ENCODE measurements at regions not wholly inside any gene's neighbourhood (a gene's known extent, or its start where the extent isn't known, plus 50 kb on each side); places are given as distances from the start of the nearest gene placed in this dataset.

- DNase-seq (ENCODE audit: low spot score in 2 of 2): no peak
- Mint-ChIP-seq H3K4me1 (no peaks in the 10 kb centered on the region), H3K36me3 (no peaks in the 10 kb centered on the region), H3K9me3 (peaks cover 7% of the 10 kb centered on the region), H3K27ac (no peak overlapping the region), H3K27me3 (no peaks in the 10 kb centered on the region), H3K4me3 (no peak overlapping the region)
- no peak for ATAC-seq (ENCODE audit: low read depth)
Observed at GRCh38 chr7:79912213-79912633, 222.4 kb upstream of the GNAI1 start.

GRCh38 chr7:79911420-79911819 lies 223.2 kb upstream of the GNAI1 start:
- no peak overlapping the region for H3K4me3 Mint-ChIP-seq
- ATAC-seq (ENCODE audit: low read depth) (no peak), DNase-seq (ENCODE audit: low spot score in 2 of 2) (no peak)
- H3K27ac Mint-ChIP-seq: no peak overlapping the region
- no peaks in the 10 kb centered on the region for H3K4me1 Mint-ChIP-seq
- no peaks in the 10 kb centered on the region for H3K36me3 Mint-ChIP-seq
- H3K9me3 Mint-ChIP-seq: peaks cover 7% of the 10 kb centered on the region
- no peaks in the 10 kb centered on the region for H3K27me3 Mint-ChIP-seq

GRCh38 chr7:79909176-79909575 lies 225.5 kb upstream of the GNAI1 start:
- Mint-ChIP-seq H3K4me1 (no peaks in the 10 kb centered on the region), H3K27ac (no peak overlapping the region), H3K4me3 (no peak overlapping the region), H3K36me3 (no peaks in the 10 kb centered on the region), H3K9me3 (peaks cover 8% of the 10 kb centered on the region), H3K27me3 (no peaks in the 10 kb centered on the region)
- ATAC-seq (ENCODE audit: low read depth) (no peak), DNase-seq (ENCODE audit: low spot score in 2 of 2) (no peak)

- no peak overlapping the region for H3K4me3 Mint-ChIP-seq
- H3K27me3 Mint-ChIP-seq: no peaks in the 10 kb centered on the region
- H3K4me1 Mint-ChIP-seq: no peaks in the 10 kb centered on the region
- no peak overlapping the region for H3K27ac Mint-ChIP-seq
- ATAC-seq (ENCODE audit: low read depth): no peak
- no peaks in the 10 kb centered on the region for H3K36me3 Mint-ChIP-seq
- DNase-seq (ENCODE audit: low spot score in 2 of 2): no peak
- no peaks in the 10 kb centered on the region for H3K9me3 Mint-ChIP-seq
Observed at GRCh38 chr7:79897166-79897565, 237.5 kb upstream of the GNAI1 start.

GRCh38 chr7:79893991-79894390 lies 240.6 kb upstream of the GNAI1 start:
- DNase-seq (ENCODE audit: low spot score in 2 of 2) (no peak), ATAC-seq (ENCODE audit: low read depth) (no peak)
- Mint-ChIP-seq H3K9me3 (peaks cover 2% of the 10 kb centered on the region), H3K27ac (no peak overlapping the region), H3K4me3 (no peak overlapping the region), H3K4me1 (no peaks in the 10 kb centered on the region), H3K27me3 (no peaks in the 10 kb centered on the region), H3K36me3 (no peaks in the 10 kb centered on the region)

GRCh38 chr7:79882922-79883321 lies 251.7 kb upstream of the GNAI1 start:
- no peak overlapping the region for H3K27ac Mint-ChIP-seq
- H3K27me3 Mint-ChIP-seq: no peaks in the 10 kb centered on the region
- DNase-seq (ENCODE audit: low spot score in 2 of 2) (no peak), ATAC-seq (ENCODE audit: low read depth) (no peak)
- no peaks in the 10 kb centered on the region for H3K36me3 Mint-ChIP-seq
- no peaks in the 10 kb centered on the region for H3K4me1 Mint-ChIP-seq
- H3K4me3 Mint-ChIP-seq: no peak overlapping the region
- no peaks in the 10 kb centered on the region for H3K9me3 Mint-ChIP-seq

GRCh38 chr7:79880312-79880711 lies 254.3 kb upstream of the GNAI1 start:
- Mint-ChIP-seq H3K9me3 (no peaks in the 10 kb centered on the region), H3K27ac (no peak overlapping the region), H3K36me3 (no peaks in the 10 kb centered on the region), H3K27me3 (no peaks in the 10 kb centered on the region), H3K4me3 (no peak overlapping the region), H3K4me1 (no peaks in the 10 kb centered on the region)
- ATAC-seq (ENCODE audit: low read depth) (no peak), DNase-seq (ENCODE audit: low spot score in 2 of 2) (no peak)

- Mint-ChIP-seq H3K4me1 (no peaks in the 10 kb centered on the region), H3K27me3 (no peaks in the 10 kb centered on the region), H3K27ac (no peak overlapping the region), H3K36me3 (no peaks in the 10 kb centered on the region), H3K4me3 (no peak overlapping the region), H3K9me3 (no peaks in the 10 kb centered on the region)
- DNase-seq (ENCODE audit: low spot score in 2 of 2): no peak
- ATAC-seq (ENCODE audit: low read depth): no peak
Observed at GRCh38 chr7:79877874-79878465, 256.7 kb upstream of the GNAI1 start.

GRCh38 chr7:79876848-79877252 lies 257.8 kb upstream of the GNAI1 start:
- Mint-ChIP-seq H3K4me3 (no peak overlapping the region), H3K36me3 (no peaks in the 10 kb centered on the region), H3K9me3 (no peaks in the 10 kb centered on the region), H3K27me3 (no peaks in the 10 kb centered on the region), H3K4me1 (no peaks in the 10 kb centered on the region), H3K27ac (no peak overlapping the region)
- DNase-seq (ENCODE audit: low spot score in 2 of 2) (no peak), ATAC-seq (ENCODE audit: low read depth) (no peak)

- H3K9me3 Mint-ChIP-seq: peaks cover 3% of the 10 kb centered on the region
- no peak overlapping the region for H3K4me3 Mint-ChIP-seq
- H3K27me3 Mint-ChIP-seq: no peaks in the 10 kb centered on the region
- no peak overlapping the region for H3K27ac Mint-ChIP-seq
- DNase-seq (ENCODE audit: low spot score in 2 of 2) (no peak), ATAC-seq (ENCODE audit: low read depth) (no peak)
- no peaks in the 10 kb centered on the region for H3K4me1 Mint-ChIP-seq
- no peaks in the 10 kb centered on the region for H3K36me3 Mint-ChIP-seq
Observed at GRCh38 chr7:79874797-79875196, 259.8 kb upstream of the GNAI1 start.

- no peaks in the 10 kb centered on the region for H3K27me3 Mint-ChIP-seq
- ATAC-seq (ENCODE audit: low read depth) (no peak), DNase-seq (ENCODE audit: low spot score in 2 of 2) (no peak)
- H3K9me3 Mint-ChIP-seq: peaks cover 3% of the 10 kb centered on the region
- no peak overlapping the region for H3K4me3 Mint-ChIP-seq
- no peaks in the 10 kb centered on the region for H3K36me3 Mint-ChIP-seq
- H3K4me1 Mint-ChIP-seq: no peaks in the 10 kb centered on the region
- H3K27ac Mint-ChIP-seq: no peak overlapping the region
Observed at GRCh38 chr7:79872176-79872575, 262.5 kb upstream of the GNAI1 start.

GRCh38 chr7:79868010-79868409 lies 266.6 kb upstream of the GNAI1 start:
- H3K27me3 Mint-ChIP-seq: no peaks in the 10 kb centered on the region
- no peak overlapping the region for H3K27ac Mint-ChIP-seq
- peaks cover 3% of the 10 kb centered on the region for H3K9me3 Mint-ChIP-seq
- H3K36me3 Mint-ChIP-seq: no peaks in the 10 kb centered on the region
- no peaks in the 10 kb centered on the region for H3K4me1 Mint-ChIP-seq
- no peak overlapping the region for H3K4me3 Mint-ChIP-seq
- DNase-seq (ENCODE audit: low spot score in 2 of 2) (no peak), ATAC-seq (ENCODE audit: low read depth) (no peak)

- no peak for ATAC-seq (ENCODE audit: low read depth)
- H3K4me1 Mint-ChIP-seq: no peaks in the 10 kb centered on the region
Observed at GRCh38 chr7:79862447-79863210, 272.0 kb upstream of the GNAI1 start.

GRCh38 chr7:79855172-79855571 lies 279.5 kb upstream of the GNAI1 start:
- ATAC-seq (ENCODE audit: low read depth) (no peak), DNase-seq (ENCODE audit: low spot score in 2 of 2) (no peak)
- no peaks in the 10 kb centered on the region for H3K36me3 Mint-ChIP-seq
- no peak overlapping the region for H3K4me3 Mint-ChIP-seq
- H3K27me3 Mint-ChIP-seq: no peaks in the 10 kb centered on the region
- peaks cover 8% of the 10 kb centered on the region for H3K9me3 Mint-ChIP-seq
- H3K4me1 Mint-ChIP-seq: no peaks in the 10 kb centered on the region
- no peak overlapping the region for H3K27ac Mint-ChIP-seq

More at GRCh38 chr7:79862447-79863210, 272.0 kb upstream of the GNAI1 start:
- Mint-ChIP-seq H3K4me3 (no peak overlapping the region), H3K9me3 (peaks cover 2% of the 10 kb centered on the region), H3K27me3 (no peaks in the 10 kb centered on the region), H3K36me3 (no peaks in the 10 kb centered on the region), H3K27ac (no peak overlapping the region)
- no peak for DNase-seq (ENCODE audit: low spot score in 2 of 2)

GRCh38 chr7:79854621-79855020 lies 280.0 kb upstream of the GNAI1 start:
- ATAC-seq (ENCODE audit: low read depth): no peak
- Mint-ChIP-seq H3K27me3 (no peaks in the 10 kb centered on the region), H3K4me1 (no peaks in the 10 kb centered on the region), H3K9me3 (peaks cover 8% of the 10 kb centered on the region), H3K27ac (no peak overlapping the region), H3K4me3 (no peak overlapping the region), H3K36me3 (no peaks in the 10 kb centered on the region)
- no peak for DNase-seq (ENCODE audit: low spot score in 2 of 2)
